SK-N-SH (cell line): ENCODE measurements at regions not wholly inside any gene's neighbourhood (a gene's known extent, or its start where the extent isn't known, plus 50 kb on each side); places are given as distances from the start of the nearest gene placed in this dataset.

Experiments
- CTCF ChIA-PET: fragments of 300-600, 350-600 bp; formaldehyde crosslinking; extraction: SDS; loops from one replicate; lab custom pipeline; 2021; lab: Yijun Ruan, JAX
- POLR2A ChIA-PET: fragments of 350-600 bp; sonication (Branson Sonifier 250); formaldehyde crosslinking; extraction: SDS; loops from one replicate; lab custom pipeline; 2020; ENCODE audit warnings: antibody characterized with exemption, inconsistent platforms; lab: Yijun Ruan, JAX
- DNase-seq: peaks from one replicate; pipeline ENCODE4 v3.0.0; 2012
- H2AFZ ChIP-seq: fragments of 200-600 bp; sonication (generic); 2 replicates; pipeline ENCODE4 v1.8.1; 2016; ENCODE audit warnings: antibody characterized with exemption, mild to moderate bottlenecking, low read depth
- H3F3A ChIP-seq: fragments of 200-600 bp; sonication (generic); replicated peaks from 2 replicates; pipeline ENCODE3; 2016; ENCODE audit warnings: antibody characterized with exemption, mild to moderate bottlenecking; ENCODE audit not compliant: insufficient read depth
- H3K27ac ChIP-seq, 2 experiments: fragments of 200-500 bp in 1 of 2; fragments of 200-600 bp in 1 of 2; sonication (Bioruptor generic) in 1 of 2; sonication (generic), shearing (Covaris generic) in 1 of 2; 2 replicates each; pipeline versions ENCODE4 v1.5.1 to v1.6.1; 2014 to 2016; ENCODE audit warnings: low read depth in 2 of 2, inconsistent platforms in 1 of 2, low read length in 1 of 2, mild to moderate bottlenecking in 1 of 2, mixed read lengths in 1 of 2
- H3K27me3 ChIP-seq: fragments of 200-600 bp; sonication (generic), shearing (Covaris generic); 2 replicates; pipeline ENCODE4 v1.6.1; 2016; ENCODE audit warnings: mixed run types; ENCODE audit not compliant: insufficient read depth
- H3K36me3 ChIP-seq, 2 experiments: fragments of 200-500 bp in 1 of 2; fragments of 200-600 bp in 1 of 2; sonication (Bioruptor generic) in 1 of 2; sonication (generic) in 1 of 2; replicated peaks in 1 of 2; 2 replicates each; pipeline versions ENCODE3 to v1.5.1; 2014 to 2016; ENCODE audit warnings: low read length in 1 of 2, mild to moderate bottlenecking in 1 of 2; ENCODE audit not compliant: insufficient read depth in 2 of 2, control insufficient read depth in 1 of 2
- H3K4me1 ChIP-seq, 2 experiments: fragments of 200-500 bp in 1 of 2; fragments of 200-600 bp in 1 of 2; sonication (Bioruptor generic) in 1 of 2; sonication (generic), shearing (Covaris generic) in 1 of 2; 2 replicates each; pipeline versions ENCODE4 v1.5.1 to v1.6.1; 2014 to 2016; ENCODE audit warnings: low read depth in 1 of 2, low read length in 1 of 2, mixed run types in 1 of 2; ENCODE audit not compliant: insufficient read depth in 2 of 2, control insufficient read depth in 1 of 2
- H3K4me2 ChIP-seq: fragments of 200-600 bp; sonication (generic), shearing (Covaris generic); 2 replicates; pipeline ENCODE4 v1.6.1; 2017; ENCODE audit warnings: mixed run types
- H3K4me3 ChIP-seq, 2 experiments: fragments of 200-500 bp in 1 of 2; fragments of 200-600 bp in 1 of 2; sonication (Bioruptor generic) in 1 of 2; sonication (generic), shearing (Covaris generic) in 1 of 2; 2 replicates each; pipeline versions ENCODE4 v1.5.1 to v1.8.1; 2014 to 2016; ENCODE audit warnings: low read depth in 2 of 2, inconsistent platforms in 1 of 2, low read length in 1 of 2, mild to moderate bottlenecking in 1 of 2, mixed read lengths in 1 of 2, moderate library complexity in 1 of 2
- H3K79me2 ChIP-seq: fragments of 200-600 bp; sonication (generic); 2 replicates; pipeline ENCODE4 v1.8.1; 2017; ENCODE audit warnings: mild to moderate bottlenecking; ENCODE audit not compliant: insufficient read depth
- H3K9ac ChIP-seq: fragments of 200-600 bp; sonication (generic); 2 replicates; pipeline ENCODE4 v1.6.1; 2017; ENCODE audit warnings: mixed run types
- H3K9me2 ChIP-seq: fragments of 200-600 bp; sonication (generic); 2 replicates; pipeline ENCODE4 v1.6.1; 2017; ENCODE audit warnings: mixed run types
- H3K9me3 ChIP-seq: fragments of 200-600 bp; sonication (generic); 2 replicates; pipeline ENCODE4 v1.6.1; 2017; ENCODE audit warnings: mixed run types, mild to moderate bottlenecking, moderate library complexity
- H4K20me1 ChIP-seq: fragments of 200-600 bp; sonication (generic); 2 replicates; pipeline ENCODE4 v1.6.1; 2017; ENCODE audit warnings: mild to moderate bottlenecking, mixed run types; ENCODE audit not compliant: insufficient read depth
- CHD2 ChIP-seq: fragments of 150-350 bp; IDR thresholded peaks from 2 replicates; pipeline ENCODE4 v1.6.1; 2018; ENCODE audit warnings: low read length; ENCODE audit not compliant: partially characterized antibody
- EP300 ChIP-seq, 2 experiments: IDR thresholded peaks; 2 replicates each; pipeline versions ENCODE4 v1.4.0 to v1.6.1; 2012; ENCODE audit warnings: borderline replicate concordance in 1 of 2, low read depth in 1 of 2, low read length in 1 of 2
- FOSL2 ChIP-seq: IDR thresholded peaks from 2 replicates; pipeline ENCODE4 v1.4.0; 2012; ENCODE audit warnings: low read depth, mild to moderate bottlenecking, moderate library complexity, borderline replicate concordance
- FOXM1 ChIP-seq: IDR thresholded peaks from 2 replicates; pipeline ENCODE4 v1.4.0; 2012; ENCODE audit warnings: low read depth, mild to moderate bottlenecking
- IRF3 ChIP-seq: fragments of 150-350 bp; IDR thresholded peaks from 2 replicates; pipeline ENCODE4 v1.6.1; 2016; ENCODE audit warnings: mild to moderate bottlenecking, low read depth, low read length
- JUND ChIP-seq: IDR thresholded peaks from 2 replicates; pipeline ENCODE4 v1.4.0; 2012
- NFIC ChIP-seq: IDR thresholded peaks from 2 replicates; pipeline ENCODE4 v1.4.0; 2012; ENCODE audit warnings: borderline replicate concordance
- RAD21 ChIP-seq: IDR thresholded peaks from 2 replicates; pipeline ENCODE4 v1.6.1; 2012; ENCODE audit warnings: mild to moderate bottlenecking, low read length
- RCOR1 ChIP-seq: fragments of 150-350 bp; IDR thresholded peaks from 2 replicates; pipeline ENCODE4 v1.6.1; 2017; ENCODE audit warnings: antibody characterized with exemption, low read length
- RFX5 ChIP-seq: IDR thresholded peaks from 2 replicates; pipeline ENCODE4 v1.6.1; 2012; ENCODE audit warnings: mild to moderate bottlenecking, improper control_type of control experiment, low read length
- SIN3A ChIP-seq: IDR thresholded peaks from 2 replicates; pipeline ENCODE4 v1.6.1; 2012; ENCODE audit warnings: low read depth, mild to moderate bottlenecking, low read length, moderate library complexity, borderline replicate concordance
- TCF12 ChIP-seq: IDR thresholded peaks from 2 replicates; pipeline ENCODE4 v1.4.0; 2012
- USF1 ChIP-seq: IDR thresholded peaks from 2 replicates; pipeline ENCODE4 v1.4.0; 2012; ENCODE audit warnings: low read depth, borderline replicate concordance
- WGBS: methylation state at CpG from one replicate; pipeline ENCODE4 v1.1.6; 2017; ENCODE audit warnings: low lambda C conversion rate; 5-methylcytosine and 5-hydroxymethylcytosine counted together
- TF ChIP-seq, protein P1 (sequence below): fragments of 150-350 bp; IDR thresholded peaks from 2 replicates; pipeline ENCODE4 v1.6.1; 2017; ENCODE audit warnings: antibody characterized with exemption, low read length, low read depth, borderline replicate concordance
- TF ChIP-seq, protein P2 (sequence below): IDR thresholded peaks from 2 replicates; pipeline ENCODE4 v1.4.0; 2012; ENCODE audit warnings: low read depth

- Histone ChIP-seq H3K9me3 (no peaks in the 10 kb centered on the region), H3K9ac (no peak overlapping the region), H3K27me3 (no peaks in the 10 kb centered on the region)
- TF ChIP-seq FOXM1: no peak
- peak; percentile 5; the same call in 1 of the 2 replicates for TF ChIP-seq RAD21
- TF ChIP-seq, all 33 proteins: peak for 1
- no peaks in the 10 kb centered on the region for H3K79me2 ChIP-seq
- no peak overlapping the region for H2AFZ ChIP-seq
- CTCF ChIA-PET: no interaction called here
- H3K4me1 ChIP-seq: peaks cover 0 to 2% of the 10 kb centered on the region in 2 experiments; a peak in 2 of 4 replicates
- H4K20me1 ChIP-seq: no peaks in the 10 kb centered on the region
- DNase-seq: no peak
- no peaks in the 10 kb centered on the region for H3K9me2 ChIP-seq
- H3K27ac ChIP-seq: no peak overlapping the region
- no peaks in the 10 kb centered on the region for H3F3A ChIP-seq
- POLR2A ChIA-PET: no interaction called here
- H3K4me2 ChIP-seq: no peak overlapping the region
- WGBS: 73% methylated on average over 1 of the region's 1 CpG
- no peak overlapping the region for H3K4me3 ChIP-seq
- H3K36me3 ChIP-seq: no peaks in the 10 kb centered on the region
Measured at GRCh38 chr12:90274407-90274806, 565.8 kb upstream of the ATP2B1 start.

DNA sequence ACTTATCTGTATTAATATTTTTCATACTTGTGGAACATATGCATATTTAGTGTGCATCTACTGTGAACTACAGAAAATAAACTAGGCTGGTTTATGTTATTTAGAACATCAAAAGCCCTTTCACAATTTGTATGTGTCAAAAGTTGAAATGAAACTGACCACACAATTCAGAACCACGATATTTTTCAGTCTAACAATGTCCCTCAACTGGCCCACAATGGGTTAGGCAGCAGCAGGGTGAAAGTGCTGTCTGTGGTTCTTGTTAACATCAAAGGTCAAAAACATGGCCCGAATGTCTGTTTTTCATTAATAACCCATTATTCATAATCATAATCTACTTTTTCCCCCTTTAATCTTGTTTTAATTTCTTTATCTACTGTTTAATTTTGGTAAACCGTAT lies 559.9 kb upstream of the ATP2B1 start:
- no peak overlapping the region for H2AFZ ChIP-seq
- H4K20me1 ChIP-seq: no peaks in the 10 kb centered on the region
- CTCF ChIA-PET: no interaction called here
- H3K27ac ChIP-seq: peak overlapping the region in 1 of 2 experiments; percentile 63; a peak in 2 of 4 replicates
- H3F3A ChIP-seq: no peaks in the 10 kb centered on the region
- H3K9me3 ChIP-seq: no peaks in the 10 kb centered on the region
- no peaks in the 10 kb centered on the region for H3K79me2 ChIP-seq
- no peaks in the 10 kb centered on the region for H3K36me3 ChIP-seq
- H3K27me3 ChIP-seq: no peaks in the 10 kb centered on the region
- H3K4me3 ChIP-seq: no peak overlapping the region
- no peak for DNase-seq
- TF ChIP-seq RFX5: no peak
- TF ChIP-seq FOXM1: no peak
- TF ChIP-seq, protein P1, sequence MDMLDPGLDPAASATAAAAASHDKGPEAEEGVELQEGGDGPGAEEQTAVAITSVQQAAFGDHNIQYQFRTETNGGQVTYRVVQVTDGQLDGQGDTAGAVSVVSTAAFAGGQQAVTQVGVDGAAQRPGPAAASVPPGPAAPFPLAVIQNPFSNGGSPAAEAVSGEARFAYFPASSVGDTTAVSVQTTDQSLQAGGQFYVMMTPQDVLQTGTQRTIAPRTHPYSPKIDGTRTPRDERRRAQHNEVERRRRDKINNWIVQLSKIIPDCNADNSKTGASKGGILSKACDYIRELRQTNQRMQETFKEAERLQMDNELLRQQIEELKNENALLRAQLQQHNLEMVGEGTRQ: no peak
- TF ChIP-seq NFIC: no peak
- TF ChIP-seq IRF3: no peak
- TF ChIP-seq EP300 (IDR thresholded peaks at IDR 0.05; ENCODE audit: borderline replicate concordance in 1 of 2, low read depth in 1 of 2, low read length in 1 of 2): no peak
- no peak for TF ChIP-seq USF1
- no peak for TF ChIP-seq RAD21
- no peak for TF ChIP-seq FOSL2
- no peak for TF ChIP-seq RCOR1
- TF ChIP-seq JUND: no peak
- TF ChIP-seq, protein P2, sequence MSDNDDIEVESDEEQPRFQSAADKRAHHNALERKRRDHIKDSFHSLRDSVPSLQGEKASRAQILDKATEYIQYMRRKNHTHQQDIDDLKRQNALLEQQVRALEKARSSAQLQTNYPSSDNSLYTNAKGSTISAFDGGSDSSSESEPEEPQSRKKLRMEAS: no peak
- TF ChIP-seq CHD2: no peak
- TF ChIP-seq SIN3A: no peak
- TF ChIP-seq TCF12: no peak
- no peak overlapping the region for H3K9ac ChIP-seq
- WGBS: 44% methylated on average over 3 of the region's 3 CpGs
- H3K4me2 ChIP-seq: no peak overlapping the region
- peaks cover 0 to 8% of the 10 kb centered on the region in 2 experiments; a peak in 2 of 4 replicates for H3K4me1 ChIP-seq
- no peaks in the 10 kb centered on the region for H3K9me2 ChIP-seq
- POLR2A ChIA-PET: no interaction called here
